ENCODE measurements at regions not wholly inside any gene's neighbourhood (a gene's known extent, or its start where the extent isn't known, plus 50 kb on each side); places are given as distances from the start of the nearest gene placed in this dataset.

- TF ChIP-seq THRA (CRISPR knock-in tag; IDR thresholded peaks at IDR 0.05; ENCODE audit: borderline replicate concordance): peak; percentile 33; the same call in 1 of the 2 replicates
- peak; percentile 74 for TF ChIP-seq ZBTB7B (CRISPR knock-in tag; IDR thresholded peaks at IDR 0.05)
- TF ChIP-seq CHD4 (IDR thresholded peaks at IDR 0.05; ENCODE audit: borderline replicate concordance, low read length): no peak
- TF ChIP-seq GFI1 (CRISPR knock-in tag; IDR thresholded peaks at IDR 0.05; ENCODE audit: borderline replicate concordance): 0 out of 2 replicates have a peak, but pooled peaks have one; percentile 47
- TF ChIP-seq GRHL1 (CRISPR knock-in tag; conservative IDR thresholded peaks at IDR 0.05): no peak
- no peak for TF ChIP-seq TBX3 (IDR thresholded peaks at IDR 0.05; ENCODE audit: borderline replicate concordance)
- TF ChIP-seq HOXA5 (CRISPR knock-in tag; IDR thresholded peaks at IDR 0.05): 0 out of 2 replicates have a peak, but pooled peaks have one; percentile 53
- peak; percentile 76 for TF ChIP-seq HNF1B (CRISPR knock-in tag; IDR thresholded peaks at IDR 0.05)
- TF ChIP-seq GATAD2A (CRISPR knock-in tag; IDR thresholded peaks at IDR 0.05): peak; percentile 59
- no peak for TF ChIP-seq DRAP1 (CRISPR knock-in tag; IDR thresholded peaks at IDR 0.05)
- TF ChIP-seq ZNF296 (CRISPR knock-in tag; conservative IDR thresholded peaks at IDR 0.05): peak; percentile 20; the same call in 1 of the 2 replicates
- TF ChIP-seq ZNF776 (CRISPR knock-in tag; IDR thresholded peaks at IDR 0.05): no peak
- TF ChIP-seq SP5 (CRISPR knock-in tag; IDR thresholded peaks at IDR 0.05; ENCODE audit: borderline replicate concordance, low read depth): peak; percentile 14; the same call in 1 of the 2 replicates
- no peak for TF ChIP-seq ZNF780A (CRISPR knock-in tag; IDR thresholded peaks at IDR 0.05)
- peak; percentile 20; the same call in 1 of the 2 replicates for TF ChIP-seq ISL2 (CRISPR knock-in tag; IDR thresholded peaks at IDR 0.05)
- TF ChIP-seq ZNF788 (CRISPR knock-in tag; IDR thresholded peaks at IDR 0.05; ENCODE audit: borderline replicate concordance): 0 out of 2 replicates have a peak, but pooled peaks have one; percentile 30
- peak; percentile 37; the same call in 1 of the 2 replicates for TF ChIP-seq KDM6A (CRISPR knock-in tag; IDR thresholded peaks at IDR 0.05; ENCODE audit: low read depth)
- TF ChIP-seq HDAC2 (CRISPR knock-in tag; IDR thresholded peaks at IDR 0.05): 0 out of 2 replicates have a peak, but pooled peaks have one; percentile 10
- TF ChIP-seq MED1 (CRISPR knock-in tag; IDR thresholded peaks at IDR 0.05): 0 out of 2 replicates have a peak, but pooled peaks have one; percentile 33
- peak; percentile 53; the same call in 1 of the 2 replicates for TF ChIP-seq HNF4A (CRISPR knock-in tag; IDR thresholded peaks at IDR 0.05)
- no peak for TF ChIP-seq TFE3 (CRISPR knock-in tag; IDR thresholded peaks at IDR 0.05)
Observed at GRCh38 chr18:22020127-22020866, 149.1 kb upstream of the GATA6 start (continued).
